ENCODE measurements at regions not wholly inside any gene's neighbourhood (a gene's known extent, or its start where the extent isn't known, plus 50 kb on each side); places are given as distances from the start of the nearest gene placed in this dataset.

DNA sequence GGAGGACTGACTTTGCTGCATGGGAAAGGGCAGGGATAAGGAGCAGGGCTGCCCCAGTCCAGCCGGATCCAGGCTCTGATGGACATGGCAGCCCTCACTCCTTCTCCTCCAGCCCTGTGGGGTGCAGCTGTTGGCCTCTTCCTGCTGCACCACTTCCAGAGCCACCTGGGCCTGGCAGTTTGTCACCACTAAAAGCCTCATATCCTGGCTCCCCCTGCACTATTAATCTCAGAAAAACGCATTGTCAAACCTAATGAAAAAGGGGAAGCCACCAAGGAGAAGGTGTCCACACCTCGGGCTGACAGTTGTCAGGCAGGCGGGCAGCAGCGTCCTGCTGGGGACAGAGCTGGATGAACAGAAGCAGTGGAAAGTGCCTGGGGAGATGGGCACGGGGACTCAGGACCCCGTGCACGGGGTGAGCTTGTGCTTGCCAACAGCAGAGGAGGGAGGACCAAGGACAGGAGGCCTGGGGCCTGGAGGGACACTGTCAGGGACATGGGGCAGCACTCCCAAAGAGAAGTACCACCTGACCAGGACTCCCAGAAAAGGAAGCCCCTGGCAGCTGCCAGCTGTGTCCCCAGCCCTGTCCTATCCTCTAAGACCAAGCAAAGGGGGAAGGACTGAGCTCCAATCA lies 151.1 kb upstream of the TSHZ3 start:
- TF ChIP-seq POLR2A (IDR thresholded peaks at IDR 0.05) (no peak), POLR2AphosphoS5 (IDR thresholded peaks at IDR 0.05) (no peak), EP300 (IDR thresholded peaks at IDR 0.05; ENCODE audit: low read depth) (no peak)
- TF ChIP-seq, protein P1, sequence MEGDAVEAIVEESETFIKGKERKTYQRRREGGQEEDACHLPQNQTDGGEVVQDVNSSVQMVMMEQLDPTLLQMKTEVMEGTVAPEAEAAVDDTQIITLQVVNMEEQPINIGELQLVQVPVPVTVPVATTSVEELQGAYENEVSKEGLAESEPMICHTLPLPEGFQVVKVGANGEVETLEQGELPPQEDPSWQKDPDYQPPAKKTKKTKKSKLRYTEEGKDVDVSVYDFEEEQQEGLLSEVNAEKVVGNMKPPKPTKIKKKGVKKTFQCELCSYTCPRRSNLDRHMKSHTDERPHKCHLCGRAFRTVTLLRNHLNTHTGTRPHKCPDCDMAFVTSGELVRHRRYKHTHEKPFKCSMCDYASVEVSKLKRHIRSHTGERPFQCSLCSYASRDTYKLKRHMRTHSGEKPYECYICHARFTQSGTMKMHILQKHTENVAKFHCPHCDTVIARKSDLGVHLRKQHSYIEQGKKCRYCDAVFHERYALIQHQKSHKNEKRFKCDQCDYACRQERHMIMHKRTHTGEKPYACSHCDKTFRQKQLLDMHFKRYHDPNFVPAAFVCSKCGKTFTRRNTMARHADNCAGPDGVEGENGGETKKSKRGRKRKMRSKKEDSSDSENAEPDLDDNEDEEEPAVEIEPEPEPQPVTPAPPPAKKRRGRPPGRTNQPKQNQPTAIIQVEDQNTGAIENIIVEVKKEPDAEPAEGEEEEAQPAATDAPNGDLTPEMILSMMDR (IDR thresholded peaks at IDR 0.05): no peak

All from transverse colon (tissue), 4 donors.